GM19035 (cell line): ENCODE measurements at regions not wholly inside any gene's neighbourhood (a gene's known extent, or its start where the extent isn't known, plus 50 kb on each side); places are given as distances from the start of the nearest gene placed in this dataset.
A peak's percentile ranks its signal among the peaks of the same experiment; 100 is the strongest.
"Not testable (repeated sequence)": the region's sequence is repeated elsewhere in the genome, so short reads cannot be mapped to it uniquely, and the experiment has no call there.

Experiments
- ATAC-seq: cut with Tn5 transposase; IDR thresholded peaks from one replicate; pipeline ENCODE4 v1.9.1; 2021; ENCODE audit not compliant: unreplicated experiment

GRCh38 chr5:163339148-163339547 lies 98.2 kb upstream of the CCNG1 start:
- no peak for ATAC-seq

- not testable (repeated sequence) for ATAC-seq
Observed at GRCh38 chr5:163340378-163340777, 97.0 kb upstream of the CCNG1 start.

GRCh38 chr5:163342306-163342705 lies 95.1 kb upstream of the CCNG1 start:
- no peak for ATAC-seq

- no peak for ATAC-seq
Observed at GRCh38 chr5:163345216-163345615, 92.2 kb upstream of the CCNG1 start.

- peak; percentile 76 for ATAC-seq
Observed at GRCh38 chr5:163347671-163348070, 89.7 kb upstream of the CCNG1 start.

GRCh38 chr5:163350083-163350482 lies 87.3 kb upstream of the CCNG1 start:
- ATAC-seq: no peak

GRCh38 chr5:163352531-163352930 lies 84.9 kb upstream of the CCNG1 start:
- ATAC-seq: no peak

GRCh38 chr5:163355811-163356210 lies 81.6 kb upstream of the CCNG1 start:
- ATAC-seq: not testable (repeated sequence)

- no peak for ATAC-seq
Observed at GRCh38 chr5:163357636-163358035, 79.8 kb upstream of the CCNG1 start.

GRCh38 chr5:163360656-163361055 lies 76.7 kb upstream of the CCNG1 start:
- no peak for ATAC-seq

GRCh38 chr5:163361450-163361849 lies 75.9 kb upstream of the CCNG1 start:
- no peak for ATAC-seq

GRCh38 chr5:163362840-163363371 lies 74.5 kb upstream of the CCNG1 start:
- ATAC-seq: no peak

GRCh38 chr5:163363389-163363788 lies 74.0 kb upstream of the CCNG1 start:
- ATAC-seq: no peak

- ATAC-seq: no peak
Observed at GRCh38 chr5:163366757-163367156, 70.6 kb upstream of the CCNG1 start.

- ATAC-seq: no peak
Observed at GRCh38 chr5:163369776-163370385, 67.5 kb upstream of the CCNG1 start.

- no peak for ATAC-seq
Observed at GRCh38 chr5:163373436-163374084, 63.8 kb upstream of the CCNG1 start.

- no peak for ATAC-seq
Observed at GRCh38 chr5:163377982-163378381, 59.4 kb upstream of the CCNG1 start.

- ATAC-seq: no peak
Observed at GRCh38 chr5:163379298-163380155, 57.9 kb upstream of the CCNG1 start.

GRCh38 chr5:163381832-163382231 lies 55.6 kb upstream of the CCNG1 start:
- no peak for ATAC-seq

GRCh38 chr5:163383754-163384153 lies 53.6 kb upstream of the CCNG1 start:
- ATAC-seq: no peak

GRCh38 chr5:163384669-163385068 lies 52.7 kb upstream of the CCNG1 start:
- no peak for ATAC-seq

- no peak for ATAC-seq
Observed at GRCh38 chr5:163385271-163385670, 52.1 kb upstream of the CCNG1 start.
